Germinal center (tissue), 1 donor: ENCODE measurements at regions not wholly inside any gene's neighbourhood (a gene's known extent, or its start where the extent isn't known, plus 50 kb on each side); places are given as distances from the start of the nearest gene placed in this dataset.

Experiments used
- DNase-seq: peaks from one replicate; pipeline ENCODE4 v3.0.0; 2012; ENCODE audit warnings: mixed read lengths, low spot score

DNA sequence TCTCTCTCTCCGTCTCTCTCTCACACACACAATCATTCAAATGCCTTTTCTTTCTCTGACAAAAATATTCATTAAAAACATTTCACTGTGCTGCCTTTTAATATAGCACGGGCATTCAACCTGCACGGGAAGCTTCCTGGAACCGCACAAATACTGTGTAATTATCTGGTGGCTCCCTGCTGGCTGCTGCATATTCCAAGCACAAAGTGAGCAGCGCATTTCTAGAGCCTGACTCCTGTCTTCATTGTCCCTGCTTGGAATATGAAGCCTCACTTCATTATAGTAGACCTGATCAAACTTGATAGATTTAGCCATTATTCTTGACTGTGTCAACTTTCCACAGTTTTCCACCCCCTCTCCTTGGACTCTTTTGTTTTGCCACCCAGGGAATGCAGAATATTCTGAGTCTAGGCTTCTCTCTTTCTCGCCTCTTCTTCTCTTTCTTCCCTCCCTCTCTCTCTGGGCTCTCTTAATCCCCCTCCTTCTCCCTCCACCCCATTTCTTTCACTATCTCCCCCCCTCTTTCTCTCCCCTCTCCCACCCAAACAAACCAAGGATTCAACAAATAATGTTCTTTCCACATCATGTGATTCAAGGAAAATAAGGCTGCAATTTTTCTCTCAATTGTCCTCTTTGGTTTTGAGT lies 672.1 kb upstream of the FANCL start:
- DNase-seq = no peak

DNA sequence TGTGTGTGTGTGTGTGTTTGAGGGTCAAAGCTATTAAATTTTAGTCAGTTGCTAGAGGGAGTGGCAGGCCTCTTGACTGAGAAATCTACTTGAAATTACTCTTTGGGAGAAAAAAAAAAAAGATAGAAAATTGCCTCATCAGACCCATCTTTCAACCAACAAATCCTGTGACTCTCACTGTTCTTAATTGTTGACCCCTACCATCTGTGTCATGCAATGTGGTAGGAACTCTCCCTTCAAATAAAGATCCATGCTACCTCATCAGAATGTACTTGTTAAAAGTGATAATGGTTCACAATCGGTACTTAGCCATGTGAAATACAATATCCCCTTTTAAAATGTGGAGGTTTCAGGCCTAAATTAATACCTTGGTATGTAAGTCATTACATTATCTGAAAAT lies 670.8 kb upstream of the FANCL start:
- no peak for DNase-seq

DNA sequence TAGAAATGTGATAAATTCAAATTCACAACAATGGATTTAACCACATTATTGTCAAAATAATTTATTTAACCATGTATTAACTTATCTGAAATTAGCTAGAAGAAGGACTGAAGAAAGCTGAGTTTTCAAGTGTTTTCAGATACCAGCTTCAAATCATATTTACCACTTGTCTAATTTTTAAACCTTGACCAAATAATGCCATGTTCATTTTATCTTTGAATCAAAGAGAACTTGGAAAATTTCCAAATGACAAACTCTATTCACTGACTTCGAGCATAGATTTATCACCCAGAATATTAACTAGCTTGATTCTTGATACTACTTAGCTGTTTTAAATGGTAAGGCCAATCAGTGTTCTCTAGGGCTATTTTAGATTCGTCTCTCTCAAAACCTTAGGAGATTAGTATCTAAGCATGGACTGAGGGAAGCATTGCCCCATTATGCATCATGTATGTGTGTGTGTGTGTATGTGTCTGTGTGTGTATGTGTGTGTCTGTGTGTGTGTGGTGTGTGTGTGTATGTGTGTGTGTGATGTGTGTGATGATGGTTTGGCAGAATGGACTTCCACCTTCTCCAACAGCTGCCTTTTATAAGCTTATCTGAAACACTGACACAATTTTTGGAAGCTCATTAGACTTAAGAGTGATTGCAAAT lies 667.5 kb upstream of the FANCL start:
- no peak for DNase-seq

DNA sequence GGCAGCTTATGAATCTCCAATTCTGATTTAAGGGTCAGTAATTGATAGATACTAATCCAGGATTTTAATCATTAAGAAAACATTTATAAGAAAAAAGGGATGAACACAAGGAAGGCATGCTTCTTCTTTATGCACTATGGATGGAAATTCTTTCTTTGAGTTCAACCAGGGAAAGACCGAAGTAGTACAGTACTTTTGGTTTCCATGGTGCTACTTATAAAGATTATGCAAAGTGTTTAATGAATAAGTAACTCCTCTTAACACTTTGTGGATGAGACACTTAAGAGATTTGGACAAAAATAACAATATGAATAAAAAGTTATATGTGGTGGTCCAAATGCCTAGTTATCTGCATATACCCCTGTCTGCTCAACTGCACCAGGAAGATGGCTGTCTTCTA lies 666.5 kb upstream of the FANCL start:
- no peak for DNase-seq

DNA sequence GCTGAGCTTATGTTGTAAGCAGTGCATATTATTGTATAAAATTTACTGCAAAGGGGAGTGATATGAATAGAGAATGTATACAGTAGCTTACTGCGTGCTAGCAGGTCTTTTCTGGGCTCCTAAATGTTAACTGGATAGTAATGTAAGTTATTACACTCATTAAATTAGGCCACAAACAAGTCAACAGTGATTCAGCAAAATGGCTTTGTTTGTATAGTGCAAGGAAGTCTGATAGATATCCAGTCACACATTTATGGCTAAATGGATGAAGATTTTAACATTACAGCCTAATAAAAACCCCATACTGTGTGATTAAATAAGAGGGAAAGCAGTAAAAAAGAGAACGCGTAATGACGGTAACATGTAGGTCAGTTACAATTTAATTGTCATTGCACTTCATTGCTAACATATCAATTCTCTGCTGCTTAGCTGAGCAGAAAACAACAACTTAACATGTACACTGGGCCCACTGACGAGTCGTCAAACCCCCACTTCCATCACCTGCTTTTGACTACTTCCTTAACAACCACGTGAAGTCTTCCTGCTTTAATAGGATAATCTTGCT lies 665.0 kb upstream of the FANCL start:
- no peak for DNase-seq

DNA sequence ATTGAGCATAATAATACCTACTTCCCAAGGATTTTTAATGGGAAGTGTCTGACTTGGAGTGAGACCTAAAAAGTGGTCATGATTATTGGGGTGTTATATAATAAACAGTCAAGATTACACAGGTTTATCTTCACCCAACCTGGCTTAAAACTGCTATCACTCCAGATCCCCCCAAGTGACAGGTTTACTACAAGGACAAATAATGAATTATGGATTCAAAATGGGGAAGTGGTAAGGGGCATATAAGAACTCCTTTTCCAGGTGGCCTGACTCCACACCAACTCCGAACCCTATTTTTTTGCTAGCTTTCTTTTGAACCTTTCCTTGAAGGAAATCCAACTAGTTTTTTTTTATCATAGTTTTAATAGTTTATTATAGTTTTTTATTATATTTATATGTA lies 663.0 kb upstream of the FANCL start:
- DNase-seq = no peak

DNA sequence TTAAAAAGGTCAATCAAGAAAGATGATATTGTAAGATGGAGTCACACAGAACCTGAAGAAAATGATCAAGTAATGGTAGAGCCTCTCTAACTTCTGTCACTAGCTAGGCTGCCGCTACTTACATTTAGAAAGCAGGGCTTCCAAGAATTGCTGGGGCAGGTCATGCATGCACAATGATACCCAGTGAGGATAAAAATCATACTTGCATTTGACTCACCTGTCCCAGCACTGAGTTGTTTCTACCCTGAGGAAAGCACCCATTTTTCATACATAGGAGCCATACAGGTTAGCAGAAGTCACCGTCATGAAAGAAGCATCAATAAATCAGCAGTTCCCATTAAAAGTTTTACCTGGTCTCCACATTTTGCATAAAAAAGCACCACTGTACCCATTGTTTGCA lies 662.3 kb upstream of the FANCL start:
- no peak for DNase-seq

DNA sequence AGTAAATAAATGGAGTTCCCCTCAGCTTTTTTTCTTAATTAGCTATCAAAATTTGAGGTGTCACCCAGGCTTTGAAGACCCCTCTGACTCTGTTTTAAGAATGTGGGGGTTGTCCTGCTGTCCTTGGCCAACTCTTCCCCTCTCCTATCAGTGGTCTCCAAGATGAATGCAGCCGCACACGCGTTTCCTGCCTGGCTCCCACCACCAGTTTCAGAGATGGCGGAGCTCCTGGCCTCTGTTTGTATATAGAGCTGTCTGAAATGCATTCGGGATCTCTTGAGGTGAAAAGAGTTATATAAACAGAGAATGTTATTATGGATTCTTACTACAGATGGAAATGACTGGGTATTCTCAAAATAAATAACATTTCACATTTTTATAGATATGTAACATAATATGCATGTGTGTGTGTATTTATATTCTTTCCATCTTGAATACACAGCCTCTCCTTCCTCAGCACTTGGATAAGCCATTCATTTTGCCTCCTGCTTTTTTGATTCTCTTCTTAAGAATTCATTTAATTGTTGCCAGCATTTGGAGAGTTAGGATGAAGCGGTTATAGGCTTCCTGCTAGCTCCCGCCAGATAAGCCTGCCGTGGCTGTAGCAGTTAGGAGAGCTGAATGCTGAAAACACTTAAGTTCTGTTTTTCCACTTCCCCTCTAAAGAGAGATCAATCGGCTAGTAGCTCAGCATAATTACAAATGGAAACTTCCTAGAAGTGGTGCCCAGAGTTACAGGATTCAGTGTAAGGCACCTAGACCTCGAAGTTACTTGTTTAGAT lies 659.3 kb upstream of the FANCL start:
- DNase-seq = no peak

DNA sequence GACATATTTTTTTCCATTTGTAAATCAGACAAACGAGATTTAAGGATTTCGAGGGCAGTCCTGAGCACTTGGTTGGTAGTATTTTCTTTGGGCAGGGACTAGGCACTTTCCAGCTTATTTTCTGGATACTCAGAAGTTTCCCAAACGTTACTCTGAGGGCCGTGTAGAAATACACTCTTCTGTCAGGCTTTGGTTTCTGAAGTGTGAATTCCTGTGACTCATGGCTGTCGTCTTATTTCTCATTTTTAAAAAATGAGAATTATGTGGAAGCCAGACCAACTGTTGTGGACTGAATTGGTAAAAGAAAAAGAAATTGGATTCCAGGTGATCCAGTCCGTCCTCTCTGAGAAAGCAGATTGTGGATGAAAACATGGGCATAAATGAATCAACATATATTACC lies 658.6 kb upstream of the FANCL start:
- no peak for DNase-seq

DNA sequence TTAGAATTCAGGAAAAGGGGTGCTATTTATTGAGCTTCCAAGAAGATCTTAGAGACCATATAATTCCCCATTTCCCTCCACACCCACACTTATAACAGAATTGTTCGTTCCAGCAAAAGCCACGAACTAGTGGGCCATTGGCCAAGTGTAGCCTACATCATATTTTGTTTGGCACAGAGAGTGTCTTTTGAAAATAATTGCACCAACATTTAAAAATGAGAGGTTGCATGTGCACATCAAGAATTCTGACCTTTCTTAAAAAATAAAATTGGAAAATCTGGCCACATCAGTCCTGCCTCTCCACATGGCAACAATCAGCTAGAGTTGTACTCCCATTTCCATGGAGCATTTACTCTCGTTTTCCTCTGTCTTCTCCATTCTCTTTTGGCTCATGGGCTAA lies 655.5 kb upstream of the FANCL start:
- DNase-seq = no peak

DNA sequence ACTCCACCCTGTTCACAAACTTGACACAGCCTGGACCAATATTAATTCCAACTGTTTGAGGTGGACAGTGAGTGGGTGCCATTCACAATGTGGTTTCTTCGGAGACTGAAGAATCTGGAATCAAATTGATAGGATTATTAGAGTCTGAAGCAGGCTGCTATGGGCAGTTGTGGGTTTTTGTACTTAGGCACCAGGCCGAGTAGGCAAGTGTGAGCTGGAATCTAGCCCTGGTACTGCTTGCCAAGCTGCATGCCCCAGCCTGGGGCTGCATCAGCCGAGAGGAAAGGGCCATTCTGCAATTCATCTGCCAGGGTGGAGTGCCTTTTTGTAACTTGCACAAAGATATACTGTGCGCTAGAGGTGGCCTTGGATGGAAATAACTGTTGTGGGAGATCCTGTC lies 654.7 kb upstream of the FANCL start:
- DNase-seq = no peak

DNA sequence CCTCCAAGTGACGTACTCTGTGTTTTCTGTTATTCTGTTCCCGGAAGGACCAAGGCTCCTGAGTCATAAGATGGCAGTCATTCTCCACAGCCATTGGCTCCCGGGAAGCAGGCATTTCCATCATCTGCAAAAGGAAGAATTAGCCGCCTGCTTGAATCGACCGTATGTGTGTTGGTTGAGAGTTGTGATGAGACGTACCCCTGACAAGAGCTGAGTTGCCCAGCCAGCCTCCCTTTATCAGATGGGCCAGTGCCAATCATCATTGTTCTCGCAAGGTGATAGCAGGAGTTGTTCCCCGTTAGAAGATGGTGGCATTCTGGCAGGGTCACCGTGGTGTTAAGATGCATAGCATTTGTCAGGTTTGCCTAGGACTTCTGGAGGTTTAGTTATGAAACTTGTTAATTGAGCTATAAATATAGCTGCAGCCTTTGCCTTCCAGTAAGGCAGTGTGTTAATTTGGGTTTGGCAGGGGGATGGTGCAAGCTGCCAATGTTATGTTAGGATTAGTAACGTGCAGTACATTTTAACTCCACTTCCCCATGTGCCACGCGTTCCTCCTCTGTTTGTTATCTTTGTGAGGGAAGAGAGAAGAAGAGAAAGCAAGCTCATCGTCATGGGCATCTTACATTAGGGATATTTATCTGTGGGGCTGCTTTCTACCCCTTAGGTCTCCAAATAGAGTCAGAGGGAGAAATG lies 652.7 kb upstream of the FANCL start:
- DNase-seq = no peak

DNA sequence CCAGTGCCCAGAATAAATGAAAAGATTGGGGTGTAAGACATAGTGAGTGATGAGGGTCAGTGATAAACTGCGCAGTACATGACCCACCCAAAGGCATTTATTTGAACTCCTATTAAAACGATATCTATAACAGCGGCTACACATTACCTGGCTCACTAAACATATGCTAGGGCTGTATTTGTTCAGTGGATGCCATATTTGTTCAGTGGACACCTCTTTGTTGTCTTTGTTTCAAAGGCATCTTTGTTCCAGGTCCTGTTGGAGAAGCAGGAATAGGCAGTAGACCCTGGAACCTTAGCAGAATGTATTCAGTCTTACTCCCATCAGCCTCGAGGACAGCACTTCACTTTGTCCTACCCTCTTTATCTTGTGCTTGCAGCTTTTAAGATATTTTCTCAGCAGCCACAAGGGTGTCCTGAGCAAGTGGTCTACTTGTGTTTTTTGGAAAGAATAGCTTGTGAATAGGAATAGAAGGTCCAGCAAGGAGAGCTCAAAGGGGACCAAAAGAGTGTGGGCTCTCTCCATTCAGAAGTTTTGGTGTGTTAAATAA lies 650.8 kb upstream of the FANCL start:
- DNase-seq = no peak

DNA sequence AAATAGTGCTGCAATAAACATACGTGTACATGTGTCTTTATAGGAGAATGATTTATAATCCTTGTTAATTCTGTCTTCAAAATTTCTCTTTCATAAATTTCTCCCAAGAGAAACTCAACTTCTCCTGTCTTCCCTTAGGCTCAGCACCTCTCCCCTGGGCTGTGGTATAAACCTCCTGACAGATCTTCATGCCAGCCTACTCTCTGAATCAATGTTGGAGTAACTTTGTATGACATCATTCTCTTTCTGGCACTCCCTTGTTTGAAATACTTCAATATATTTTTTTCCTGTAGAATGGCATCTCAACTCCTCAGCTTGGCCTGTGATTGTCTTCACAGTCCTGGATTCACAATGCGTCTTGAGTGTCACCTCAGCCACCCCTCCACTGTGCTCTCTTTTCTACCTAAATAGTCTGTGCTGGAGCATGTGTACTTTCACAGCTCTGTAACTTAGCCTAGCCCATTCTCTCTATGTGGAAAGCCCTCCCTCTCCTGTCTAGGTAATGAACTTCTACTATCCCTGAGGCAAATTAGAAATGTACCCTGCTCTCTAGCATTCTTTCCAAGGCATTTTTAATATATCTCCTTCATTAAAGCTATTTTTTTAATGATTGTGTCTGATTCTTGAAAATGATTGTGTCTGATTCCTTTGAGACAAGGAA lies 649.9 kb upstream of the FANCL start:
- no peak for DNase-seq

DNA sequence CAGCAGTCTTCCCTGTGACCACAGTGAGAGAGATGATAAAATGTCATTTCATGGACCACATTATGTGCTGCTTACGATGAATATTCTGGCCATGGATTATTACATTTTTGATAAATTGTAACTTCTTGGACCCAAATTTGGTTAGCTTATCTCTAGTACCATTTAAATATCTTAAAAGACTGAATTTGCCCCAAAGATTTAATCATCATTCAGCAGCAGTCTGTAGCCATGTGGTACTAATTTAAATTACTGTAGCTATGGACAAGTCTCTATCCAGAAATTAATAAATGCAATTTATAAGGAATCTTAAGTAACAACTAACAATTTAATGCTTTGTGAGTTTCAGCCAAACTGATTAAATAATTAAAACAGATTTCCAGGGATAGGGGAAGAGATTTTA lies 644.9 kb upstream of the FANCL start:
- no peak for DNase-seq

DNA sequence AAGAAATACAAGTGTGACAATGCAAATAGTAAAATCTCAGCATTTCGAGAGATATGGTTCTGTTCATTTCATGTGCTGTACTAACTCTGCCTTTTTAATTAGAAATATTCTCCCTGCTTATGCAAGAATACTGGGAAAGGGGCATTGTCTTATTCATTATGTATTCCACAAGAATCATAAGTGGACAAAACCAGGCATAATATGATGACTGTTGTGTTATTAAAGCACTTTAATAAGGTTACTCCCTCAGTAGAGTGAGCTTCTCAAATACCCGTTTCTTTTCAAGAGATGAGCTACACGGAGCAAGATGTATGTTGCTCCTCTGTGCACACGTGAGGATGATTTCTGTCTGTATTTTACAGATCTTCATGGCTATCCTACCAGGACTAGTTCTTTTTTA lies 638.7 kb upstream of the FANCL start:
- no peak for DNase-seq

DNA sequence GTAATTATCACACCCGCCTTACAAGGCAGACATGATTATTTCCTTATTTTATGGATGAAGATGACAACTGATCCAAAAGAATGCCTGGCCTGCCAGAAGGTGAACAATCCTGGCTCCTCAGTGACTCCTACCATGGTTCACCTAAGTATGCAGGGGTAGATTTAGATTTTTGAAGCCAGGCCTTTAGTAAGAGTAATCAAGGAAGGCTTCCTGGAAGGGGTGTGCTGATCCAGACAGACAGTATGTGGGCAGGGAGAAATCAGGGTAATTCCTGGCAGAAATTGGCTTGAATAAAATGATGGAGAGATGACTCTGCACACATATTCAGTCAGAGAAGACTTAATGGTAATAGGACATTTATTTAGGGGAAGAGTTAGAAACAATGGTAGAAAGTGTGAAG lies 637.7 kb upstream of the FANCL start:
- no peak for DNase-seq

DNA sequence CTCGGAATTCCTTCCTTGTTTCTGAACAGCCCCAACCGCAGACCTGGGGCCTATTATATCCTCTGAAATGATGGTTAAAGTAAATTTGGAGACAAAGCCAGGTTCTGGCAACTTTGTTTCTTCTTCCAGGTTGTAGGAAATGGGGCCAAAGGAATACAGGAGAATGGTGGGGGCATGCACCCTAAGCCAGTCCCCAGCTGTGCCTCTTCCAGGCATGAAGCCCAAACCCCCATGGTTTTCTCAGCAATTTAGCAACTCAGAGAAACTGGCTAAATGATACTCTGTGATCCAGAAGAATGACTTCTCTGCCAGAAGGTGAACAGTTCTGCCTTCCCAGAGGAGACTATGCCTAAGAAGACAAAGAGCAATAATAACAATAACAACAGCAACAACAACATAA lies 635.0 kb upstream of the FANCL start:
- no peak for DNase-seq

DNA sequence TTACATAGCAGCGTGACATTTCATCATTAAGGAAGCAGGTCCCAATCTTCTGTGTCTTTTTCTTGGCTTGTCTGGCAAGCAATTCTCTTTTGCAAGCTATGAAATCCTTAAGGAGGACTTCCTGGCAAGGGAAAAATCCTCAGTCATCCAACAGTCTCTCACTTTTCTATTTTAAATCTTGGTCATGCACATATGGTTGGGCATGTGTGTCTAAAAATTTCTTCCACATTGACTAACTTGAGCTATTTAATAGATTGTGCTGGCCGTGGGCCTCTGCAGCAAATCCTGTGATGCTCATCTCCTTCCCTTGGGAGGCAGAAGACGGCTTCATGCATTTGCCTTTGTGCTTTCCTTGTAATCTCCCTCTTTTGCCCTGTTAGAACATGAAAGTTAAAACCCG lies 634.3 kb upstream of the FANCL start:
- DNase-seq = no peak

DNA sequence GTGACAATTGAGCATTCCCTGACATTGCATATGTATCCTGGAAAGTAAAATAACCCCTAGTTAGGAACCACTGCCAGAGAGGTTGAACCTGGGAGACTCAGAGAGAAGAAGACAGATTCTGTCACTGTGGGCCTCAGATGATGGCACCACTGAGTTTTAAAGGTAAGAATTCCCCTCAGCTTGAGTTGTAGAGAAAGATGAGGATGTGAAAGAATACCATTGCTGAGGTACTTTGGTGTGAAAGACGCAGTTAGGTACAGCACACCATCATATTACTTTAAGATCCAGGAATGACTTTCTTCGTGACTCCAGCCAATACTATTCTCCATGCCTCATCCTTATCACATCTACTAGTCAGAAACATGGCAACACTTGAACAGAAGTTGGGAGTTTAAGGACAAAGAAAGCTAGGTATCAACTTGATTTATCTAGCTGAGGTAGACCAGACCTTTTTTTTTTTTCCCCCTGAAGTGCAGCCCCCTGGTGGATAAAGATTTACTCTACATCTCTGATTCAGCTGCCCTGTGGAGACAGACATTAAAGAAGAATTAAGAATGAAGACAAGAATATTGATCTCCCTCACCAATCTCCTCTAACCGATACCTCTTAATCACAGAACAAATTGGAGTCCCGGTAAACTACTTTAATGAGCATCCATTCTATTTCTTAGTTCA lies 630.5 kb upstream of the FANCL start:
- DNase-seq = peak; percentile 24

DNA sequence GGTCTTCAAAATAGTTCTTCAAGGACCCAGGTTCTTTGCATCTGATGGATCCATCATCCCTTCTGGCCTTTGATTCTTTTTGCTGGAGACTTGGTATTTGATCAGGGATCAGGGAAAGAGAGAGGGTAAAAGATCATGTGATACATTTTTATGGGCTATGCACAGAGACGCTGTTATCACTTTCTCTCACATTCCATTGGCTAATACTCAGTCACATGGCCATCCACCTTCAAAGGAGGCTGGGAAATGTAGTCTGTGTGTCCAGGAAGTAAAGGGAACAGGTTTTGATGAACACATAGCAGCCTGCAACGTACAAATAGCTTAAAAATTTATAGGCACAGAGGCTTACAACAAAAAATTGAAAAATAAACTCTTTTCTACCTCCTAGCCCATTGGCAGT lies 629.6 kb upstream of the FANCL start:
- peak; percentile 40 for DNase-seq
